ENCODE measurements at regions not wholly inside any gene's neighbourhood (a gene's known extent, or its start where the extent isn't known, plus 50 kb on each side); places are given as distances from the start of the nearest gene placed in this dataset.

GRCh38 chr3:8438507-8439079, 63.0 kb upstream of the LMCD1 start:
- no peak overlapping the region for H3K14ac ChIP-seq (replicated peaks; ENCODE audit: low read depth, low read length)
- H3K27me3 ChIP-seq (ENCODE audit: control insufficient read depth, insufficient read depth, low read length), result peaks cover 11% of the 10 kb centered on the region
- H3K4me1 ChIP-seq (ENCODE audit: control insufficient read depth, insufficient read depth, low read length), result peaks cover 10% of the 10 kb centered on the region
- no peak overlapping the region for H2AFZ ChIP-seq (replicated peaks; ENCODE audit: low read length, poor library complexity)
- no TSS peak for BruUV-seq (replicated peaks)
- no peak overlapping the region for H2BK5ac ChIP-seq (ENCODE audit: low read depth, low read length, poor library complexity, severe bottlenecking)
- no peak overlapping the region for H3K9ac ChIP-seq (ENCODE audit: low read depth, low read length)
- ChIA-PET POLR2A (ENCODE audit: unreplicated experiment) (no interaction called here), CTCF (no interaction called here)
- no peak for DNase-seq
- no peaks in the 10 kb centered on the region for H4K20me1 ChIP-seq (ENCODE audit: insufficient read depth, low read length)
- H3K18ac ChIP-seq (ENCODE audit: low read depth, low read length), result no peak overlapping the region
- no peak overlapping the region for H4K91ac ChIP-seq (ENCODE audit: insufficient read depth, low read depth, low read length)
- ATAC-seq (ENCODE audit: low read depth), result no peak
- intact Hi-C loops (cut with micrococcal nuclease) (no loop called here), in situ Hi-C loops (cut with MboI; ENCODE audit: low sequenced_read_pairs) (loop anchor here (25.0 kb wide), 1 partner anchor 299 kb away; the partner anchor contains the start of gene CAV3), dilution Hi-C loops (cut with HindIII; ENCODE audit: low sequenced_read_pairs, unreplicated experiment) (no loop called here)
- no peak overlapping the region for H4K5ac ChIP-seq (ENCODE audit: low read depth, low read length)
- no peak overlapping the region for H3K4ac ChIP-seq (ENCODE audit: low read depth, low read length)
- H3K4me2 ChIP-seq (ENCODE audit: low read depth, low read length), result no peak overlapping the region
- H3K9me3 ChIP-seq (ENCODE audit: control insufficient read depth, insufficient read depth, low read length), result no peaks in the 10 kb centered on the region
- H4K8ac ChIP-seq (ENCODE audit: low read depth in 2 of 2, low read length in 2 of 2), result no peak overlapping the region
- no peak overlapping the region for H2AK9ac ChIP-seq (replicated peaks; ENCODE audit: low read depth, low read length, poor library complexity)
- H2BK20ac ChIP-seq (ENCODE audit: low read depth, low read length), result no peak overlapping the region
- H3K79me1 ChIP-seq (ENCODE audit: low read depth in 1 of 2, low read length in 2 of 2), result peaks cover 0 to 7% of the 10 kb centered on the region in 2 experiments; a peak in 1 of 4 replicates
- no peak for TF ChIP-seq NFE2L2 (IDR thresholded peaks at IDR 0.05; ENCODE audit: low read depth, low read length)
- TF ChIP-seq USF2 (IDR thresholded peaks at IDR 0.05; ENCODE audit: low read depth, low read length), result no peak
- TF ChIP-seq POLR2A (IDR thresholded peaks at IDR 0.05; ENCODE audit: low read depth, low read length), result no peak
- no peak for TF ChIP-seq RAD21 (IDR thresholded peaks at IDR 0.05; ENCODE audit: low read length)
- no peak for TF ChIP-seq BHLHE40 (IDR thresholded peaks at IDR 0.05; ENCODE audit: low read depth, low read length)
- TF ChIP-seq SMC3 (IDR thresholded peaks at IDR 0.05; ENCODE audit: low read depth, low read length), result no peak
- no peak for TF ChIP-seq CEBPB (IDR thresholded peaks at IDR 0.05; ENCODE audit: low read depth, low read length)
- no peak for TF ChIP-seq RFX5 (IDR thresholded peaks at IDR 0.05; ENCODE audit: low read depth, low read length)
- no peak for TF ChIP-seq MAZ (IDR thresholded peaks at IDR 0.05; ENCODE audit: borderline replicate concordance, low read depth, low read length)
- TF ChIP-seq MXI1 (IDR thresholded peaks at IDR 0.05; ENCODE audit: borderline replicate concordance, low read depth, low read length), result no peak
- no peak for TF ChIP-seq CTCF (conservative IDR thresholded peaks at IDR 0.05; ENCODE audit: low read depth, low read length)
- H3K4me3 ChIP-seq (ENCODE audit: insufficient read depth, low read depth, low read length), result no peak overlapping the region
- no peaks in the 10 kb centered on the region for H3K36me3 ChIP-seq (ENCODE audit: control insufficient read depth, insufficient read depth, low read length)
- no peak overlapping the region for H3K56ac ChIP-seq (ENCODE audit: extremely low read depth, insufficient read depth, low read length)
- WGBS, 2 experiments (ENCODE audit: extremely low coverage in 2 of 2, insufficient read length in 1 of 2), result 96% methylated on average over 3 of the region's 7 CpGs; no CpG with 5 or more reads in 1 of the 2 experiments
- no peak overlapping the region for H2BK15ac ChIP-seq (ENCODE audit: low read depth, low read length)
- H3K27ac ChIP-seq (ENCODE audit: insufficient read depth, low read length), result no peak overlapping the region
- H3K23ac ChIP-seq (ENCODE audit: low read depth, low read length), result no peak overlapping the region
- no peak overlapping the region for H2BK120ac ChIP-seq (ENCODE audit: low read depth, low read length)
- peaks cover 10% of the 10 kb centered on the region for H3K9me1 ChIP-seq (ENCODE audit: insufficient read depth, low read length)
- no peak overlapping the region for H2AK5ac ChIP-seq (ENCODE audit: low read depth, low read length)

Data from IMR-90 (cell line).